Testis (tissue), 2 donors: ENCODE measurements at regions not wholly inside any gene's neighbourhood (a gene's known extent, or its start where the extent isn't known, plus 50 kb on each side); places are given as distances from the start of the nearest gene placed in this dataset.

Source experiments
- DNase-seq: peaks from one replicate; pipeline ENCODE4 v3.0.0-alpha.2; 2019
- H3K27ac ChIP-seq, 2 donors: fragments of 200-600 bp; sonication (generic); one replicate each; pipeline ENCODE4 v1.5.1; 2019
- H3K27me3 ChIP-seq: fragments of 200-600 bp; sonication (generic); one replicate; pipeline ENCODE4 v1.5.1; 2019
- H3K36me3 ChIP-seq: fragments of 200-600 bp; sonication (generic); one replicate; pipeline ENCODE4 v1.5.1; 2017; ENCODE audit warnings: low read depth; ENCODE audit errors: missing control alignments
- H3K4me1 ChIP-seq: fragments of 200-600 bp; sonication (generic); one replicate; pipeline ENCODE4 v1.5.1; 2019
- H3K4me3 ChIP-seq, 2 donors: fragments of 200-600 bp; sonication (generic); one replicate each; pipeline ENCODE4 v1.5.1; 2017 to 2019
- H3K9me3 ChIP-seq: fragments of 200-600 bp; sonication (generic); one replicate; pipeline ENCODE4 v1.5.1; 2017
- POLR2A ChIP-seq: fragments of 450-650 bp; IDR thresholded peaks from one replicate; pipeline ENCODE4 v1.6.1; 2017; ENCODE audit warnings: antibody characterized with exemption, mild to moderate bottlenecking, moderate library complexity
- WGBS, 2 donors: methylation state at CpG; one replicate each; pipeline ENCODE4 v1.1.5; 2018; 5-methylcytosine and 5-hydroxymethylcytosine counted together
- intact Hi-C: fragments of 100-400 bp; cut with DNase I; formaldehyde crosslinking; loops from one replicate; pipeline ENCODE4 v1.15.1; 2023; ENCODE audit warnings: low total_unique reads
- TF ChIP-seq, protein P1 (sequence below), 3 experiments: fragments of 450-650 bp in 2 of 3; fragments of 200-600 bp in 1 of 3; sonication (generic) in 1 of 3; IDR thresholded peaks; one replicate each; pipeline ENCODE4 v1.5.1; 2016 to 2019; ENCODE audit warnings: antibody characterized with exemption in 3 of 3, mild to moderate bottlenecking in 2 of 3, moderate library complexity in 1 of 3

DNA sequence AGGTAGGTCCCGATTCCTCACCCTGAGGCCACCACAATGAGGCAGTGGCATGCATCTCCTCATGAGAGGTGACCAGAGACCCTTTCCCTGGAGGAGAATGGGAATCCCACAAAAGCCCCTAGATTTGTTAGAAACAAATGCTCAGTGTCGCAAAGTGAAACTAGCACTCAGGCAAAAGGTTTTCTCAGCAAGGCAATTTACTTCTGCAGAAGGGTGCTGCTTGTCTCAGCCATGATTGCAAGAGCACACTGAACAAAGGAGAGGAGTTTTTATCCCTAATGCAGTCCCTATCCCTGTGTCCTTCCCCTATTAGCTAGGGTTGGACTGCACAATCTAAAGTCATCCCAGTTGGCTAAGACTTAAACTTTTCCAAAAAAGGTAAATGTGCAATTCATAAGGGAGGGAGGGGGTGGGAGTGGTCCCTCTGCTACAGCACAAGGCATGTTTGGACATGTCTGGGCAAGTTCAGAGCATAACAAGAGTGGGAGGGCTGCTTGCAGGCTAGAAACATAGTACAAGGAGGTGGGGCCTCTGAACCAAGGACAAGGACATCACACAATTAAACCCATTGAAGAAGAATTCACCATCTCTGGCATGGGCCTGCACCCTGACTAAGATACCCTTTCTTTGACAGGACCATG lies 185.3 kb downstream of the CCNG2 start:
- Histone ChIP-seq H3K36me3 (no peaks in the 10 kb centered on the region), H3K27ac (no peak overlapping the region), H3K27me3 (no peaks in the 10 kb centered on the region), H3K4me1 (no peaks in the 10 kb centered on the region), H3K9me3 (peaks cover 4% of the 10 kb centered on the region), H3K4me3 (no peak overlapping the region)
- TF ChIP-seq POLR2A = no peak
- TF ChIP-seq, protein P1, sequence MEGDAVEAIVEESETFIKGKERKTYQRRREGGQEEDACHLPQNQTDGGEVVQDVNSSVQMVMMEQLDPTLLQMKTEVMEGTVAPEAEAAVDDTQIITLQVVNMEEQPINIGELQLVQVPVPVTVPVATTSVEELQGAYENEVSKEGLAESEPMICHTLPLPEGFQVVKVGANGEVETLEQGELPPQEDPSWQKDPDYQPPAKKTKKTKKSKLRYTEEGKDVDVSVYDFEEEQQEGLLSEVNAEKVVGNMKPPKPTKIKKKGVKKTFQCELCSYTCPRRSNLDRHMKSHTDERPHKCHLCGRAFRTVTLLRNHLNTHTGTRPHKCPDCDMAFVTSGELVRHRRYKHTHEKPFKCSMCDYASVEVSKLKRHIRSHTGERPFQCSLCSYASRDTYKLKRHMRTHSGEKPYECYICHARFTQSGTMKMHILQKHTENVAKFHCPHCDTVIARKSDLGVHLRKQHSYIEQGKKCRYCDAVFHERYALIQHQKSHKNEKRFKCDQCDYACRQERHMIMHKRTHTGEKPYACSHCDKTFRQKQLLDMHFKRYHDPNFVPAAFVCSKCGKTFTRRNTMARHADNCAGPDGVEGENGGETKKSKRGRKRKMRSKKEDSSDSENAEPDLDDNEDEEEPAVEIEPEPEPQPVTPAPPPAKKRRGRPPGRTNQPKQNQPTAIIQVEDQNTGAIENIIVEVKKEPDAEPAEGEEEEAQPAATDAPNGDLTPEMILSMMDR (IDR thresholded peaks at IDR 0.05) = no peak
- no peak for DNase-seq
- intact Hi-C loops = no loop called here
- WGBS, 2 donors = 94 to 97% methylated on average over 2 of the region's 2 CpGs

DNA sequence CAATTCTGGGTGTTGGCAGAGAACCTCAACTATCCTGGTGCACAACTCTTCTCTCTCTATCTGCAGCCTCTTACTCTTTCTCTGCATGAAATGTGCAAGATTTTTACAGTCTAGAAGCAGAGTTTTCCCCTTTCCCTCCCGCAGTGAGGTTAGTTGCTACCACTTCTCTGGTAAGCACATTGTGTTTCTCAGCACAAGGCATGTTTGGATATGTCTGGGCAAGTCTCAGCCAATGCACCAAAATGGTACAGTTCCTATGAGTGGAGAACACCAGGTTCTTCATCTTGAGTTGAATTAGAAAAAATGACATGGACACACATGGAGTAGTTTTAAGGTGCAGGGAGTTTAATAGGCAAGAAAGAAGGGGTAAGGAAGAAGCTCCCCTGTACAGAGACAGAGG lies 187.0 kb downstream of the CCNG2 start:
- Histone ChIP-seq H3K4me3 (no peak overlapping the region), H3K9me3 (peaks cover 4% of the 10 kb centered on the region), H3K27ac (no peak overlapping the region), H3K27me3 (no peaks in the 10 kb centered on the region), H3K36me3 (no peaks in the 10 kb centered on the region), H3K4me1 (no peaks in the 10 kb centered on the region)
- DNase-seq = no peak
- intact Hi-C loops = no loop called here
- WGBS, 2 donors = 68 to 93% methylated on average over 1 of the region's 1 CpG
- TF ChIP-seq, protein P1 (IDR thresholded peaks at IDR 0.05) = no peak
- TF ChIP-seq POLR2A = no peak

DNA sequence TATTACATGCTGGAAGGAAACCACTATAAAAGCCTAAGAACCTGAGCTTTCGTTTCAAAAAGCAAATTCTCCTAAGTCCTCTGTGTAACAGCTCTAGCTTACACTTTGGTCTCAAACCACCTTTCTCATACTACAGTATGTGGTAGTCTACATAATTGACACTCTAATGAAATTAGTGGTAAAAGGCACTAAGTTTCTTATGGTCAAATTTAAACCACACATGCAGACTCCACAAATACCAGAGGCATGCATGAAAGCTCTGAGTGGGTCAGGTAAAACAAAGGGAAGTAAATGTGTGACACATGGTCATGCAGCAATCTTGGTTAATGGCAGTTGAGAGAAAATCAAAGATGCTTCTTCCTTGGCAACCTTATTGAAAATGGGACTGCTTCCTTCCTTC lies 187.8 kb downstream of the CCNG2 start:
- TF ChIP-seq, protein P1 (IDR thresholded peaks at IDR 0.05) = no peak
- TF ChIP-seq POLR2A = no peak
- WGBS, 2 donors = 0 to 84% methylated on average over 1 of the region's 1 CpG
- Histone ChIP-seq H3K36me3 (no peaks in the 10 kb centered on the region), H3K27ac (no peak overlapping the region), H3K27me3 (no peaks in the 10 kb centered on the region), H3K4me3 (no peak overlapping the region), H3K9me3 (peaks cover 4% of the 10 kb centered on the region), H3K4me1 (no peaks in the 10 kb centered on the region)
- DNase-seq = no peak
- intact Hi-C loops = no loop called here

DNA sequence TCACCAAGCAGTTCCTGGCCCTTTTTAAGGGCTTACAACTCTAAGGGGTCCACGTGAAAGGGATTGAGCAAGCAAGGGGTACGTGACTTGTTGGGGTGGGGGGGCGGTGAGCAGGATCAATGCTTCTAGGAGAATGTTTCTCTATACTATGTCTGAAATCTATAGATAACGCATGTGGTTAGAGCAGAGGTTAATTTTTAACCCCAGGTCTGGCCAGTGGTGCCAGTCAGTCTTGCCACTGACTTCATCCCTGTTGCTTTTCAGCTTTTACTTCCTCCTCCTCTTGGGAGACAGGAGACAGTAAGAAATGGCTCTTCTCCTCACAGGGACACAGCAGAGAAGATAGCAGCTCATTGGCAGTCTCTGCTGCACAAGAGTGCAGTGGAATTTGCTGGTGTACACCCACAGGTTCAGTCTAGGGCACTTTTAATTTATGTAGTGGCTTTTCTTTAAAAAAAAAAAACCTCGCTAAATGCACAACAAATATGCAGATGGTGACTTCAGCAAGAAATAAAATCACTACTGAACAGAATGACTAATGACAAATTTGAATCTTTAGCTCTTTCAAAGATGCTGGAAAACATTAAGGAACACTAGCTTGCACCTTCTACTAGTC lies 190.5 kb downstream of the CCNG2 start:
- Histone ChIP-seq H3K27ac (no peak overlapping the region), H3K27me3 (no peaks in the 10 kb centered on the region), H3K4me1 (no peaks in the 10 kb centered on the region), H3K9me3 (peaks cover 4% of the 10 kb centered on the region), H3K4me3 (no peak overlapping the region), H3K36me3 (no peaks in the 10 kb centered on the region)
- TF ChIP-seq, protein P1 (IDR thresholded peaks at IDR 0.05) = no peak
- no peak for TF ChIP-seq POLR2A
- 69 to 71% methylated on average over 5 of the region's 5 CpGs for WGBS, 2 donors
- DNase-seq = no peak
- intact Hi-C loops = no loop called here

DNA sequence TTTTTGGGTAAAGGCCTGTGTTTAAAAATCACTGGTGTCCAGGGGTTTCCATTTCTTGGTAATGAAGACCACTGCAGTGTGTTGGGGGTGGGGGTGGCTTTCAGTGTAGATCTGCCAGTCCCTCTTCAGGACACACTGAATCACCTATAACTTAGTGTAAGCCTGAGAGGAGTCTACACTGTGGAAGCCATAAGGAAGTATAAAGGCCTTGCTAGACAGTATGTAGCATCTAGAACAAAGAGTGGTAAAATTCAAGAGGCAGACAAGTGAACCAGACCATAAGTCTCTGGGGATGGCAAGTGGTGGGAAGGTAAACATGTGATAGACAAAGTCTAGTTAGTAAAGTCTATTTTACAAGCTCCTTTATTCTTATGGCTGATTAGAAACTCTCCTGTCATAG lies 191.8 kb downstream of the CCNG2 start:
- no peaks in the 10 kb centered on the region for H3K4me1 ChIP-seq
- no peaks in the 10 kb centered on the region for H3K9me3 ChIP-seq
- no peaks in the 10 kb centered on the region for H3K27me3 ChIP-seq
- no peak overlapping the region for H3K27ac ChIP-seq
- H3K4me3 ChIP-seq = no peak overlapping the region
- intact Hi-C loops = no loop called here
- TF ChIP-seq POLR2A = no peak
- TF ChIP-seq, protein P1 (IDR thresholded peaks at IDR 0.05) = no peak
- H3K36me3 ChIP-seq = no peaks in the 10 kb centered on the region
- DNase-seq = no peak
